ENCODE measurements at regions not wholly inside any gene's neighbourhood (a gene's known extent, or its start where the extent isn't known, plus 50 kb on each side); places are given as distances from the start of the nearest gene placed in this dataset.

- no peak for TF ChIP-seq BACH2 (CRISPR knock-in tag; IDR thresholded peaks at IDR 0.05; ENCODE audit: borderline replicate concordance)
- TF ChIP-seq, protein P1, sequence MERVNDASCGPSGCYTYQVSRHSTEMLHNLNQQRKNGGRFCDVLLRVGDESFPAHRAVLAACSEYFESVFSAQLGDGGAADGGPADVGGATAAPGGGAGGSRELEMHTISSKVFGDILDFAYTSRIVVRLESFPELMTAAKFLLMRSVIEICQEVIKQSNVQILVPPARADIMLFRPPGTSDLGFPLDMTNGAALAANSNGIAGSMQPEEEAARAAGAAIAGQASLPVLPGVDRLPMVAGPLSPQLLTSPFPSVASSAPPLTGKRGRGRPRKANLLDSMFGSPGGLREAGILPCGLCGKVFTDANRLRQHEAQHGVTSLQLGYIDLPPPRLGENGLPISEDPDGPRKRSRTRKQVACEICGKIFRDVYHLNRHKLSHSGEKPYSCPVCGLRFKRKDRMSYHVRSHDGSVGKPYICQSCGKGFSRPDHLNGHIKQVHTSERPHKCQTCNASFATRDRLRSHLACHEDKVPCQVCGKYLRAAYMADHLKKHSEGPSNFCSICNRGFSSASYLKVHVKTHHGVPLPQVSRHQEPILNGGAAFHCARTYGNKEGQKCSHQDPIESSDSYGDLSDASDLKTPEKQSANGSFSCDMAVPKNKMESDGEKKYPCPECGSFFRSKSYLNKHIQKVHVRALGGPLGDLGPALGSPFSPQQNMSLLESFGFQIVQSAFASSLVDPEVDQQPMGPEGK (CRISPR knock-in tag; IDR thresholded peaks at IDR 0.05; ENCODE audit: borderline replicate concordance), result no peak
- TF ChIP-seq ZFP3 (CRISPR knock-in tag; IDR thresholded peaks at IDR 0.05), result no peak
- TF ChIP-seq OSR1 (CRISPR knock-in tag; IDR thresholded peaks at IDR 0.05), result no peak
- TF ChIP-seq TSHZ2 (CRISPR knock-in tag; IDR thresholded peaks at IDR 0.05), result no peak
These were observed 1549.7 kb upstream of the ACVR2A start for GRCh38 chr2:146295080-146295670.
